SK-N-SH (cell line): ENCODE measurements at regions not wholly inside any gene's neighbourhood (a gene's known extent, or its start where the extent isn't known, plus 50 kb on each side); places are given as distances from the start of the nearest gene placed in this dataset.
"Not testable (repeated sequence)": the region's sequence is repeated elsewhere in the genome, so short reads cannot be mapped to it uniquely, and the experiment has no call there.

Experiments used
- CTCF ChIA-PET: fragments of 300-600, 350-600 bp; formaldehyde crosslinking; extraction: SDS; loops from one replicate; lab custom pipeline; 2021; lab: Yijun Ruan, JAX
- POLR2A ChIA-PET: fragments of 350-600 bp; sonication (Branson Sonifier 250); formaldehyde crosslinking; extraction: SDS; loops from one replicate; lab custom pipeline; 2020; ENCODE audit warnings: antibody characterized with exemption, inconsistent platforms; lab: Yijun Ruan, JAX
- DNase-seq: peaks from one replicate; pipeline ENCODE4 v3.0.0; 2012
- H2AFZ ChIP-seq: fragments of 200-600 bp; sonication (generic); 2 replicates; pipeline ENCODE4 v1.8.1; 2016; ENCODE audit warnings: antibody characterized with exemption, mild to moderate bottlenecking, low read depth
- H3F3A ChIP-seq: fragments of 200-600 bp; sonication (generic); replicated peaks from 2 replicates; pipeline ENCODE3; 2016; ENCODE audit warnings: antibody characterized with exemption, mild to moderate bottlenecking; ENCODE audit not compliant: insufficient read depth
- H3K27ac ChIP-seq, 2 experiments: fragments of 200-500 bp in 1 of 2; fragments of 200-600 bp in 1 of 2; sonication (Bioruptor generic) in 1 of 2; sonication (generic), shearing (Covaris generic) in 1 of 2; 2 replicates each; pipeline versions ENCODE4 v1.5.1 to v1.6.1; 2014 to 2016; ENCODE audit warnings: low read depth in 2 of 2, inconsistent platforms in 1 of 2, low read length in 1 of 2, mild to moderate bottlenecking in 1 of 2, mixed read lengths in 1 of 2
- H3K27me3 ChIP-seq: fragments of 200-600 bp; sonication (generic), shearing (Covaris generic); 2 replicates; pipeline ENCODE4 v1.6.1; 2016; ENCODE audit warnings: mixed run types; ENCODE audit not compliant: insufficient read depth
- H3K36me3 ChIP-seq, 2 experiments: fragments of 200-500 bp in 1 of 2; fragments of 200-600 bp in 1 of 2; sonication (Bioruptor generic) in 1 of 2; sonication (generic) in 1 of 2; replicated peaks in 1 of 2; 2 replicates each; pipeline versions ENCODE3 to v1.5.1; 2014 to 2016; ENCODE audit warnings: low read length in 1 of 2, mild to moderate bottlenecking in 1 of 2; ENCODE audit not compliant: insufficient read depth in 2 of 2, control insufficient read depth in 1 of 2
- H3K4me1 ChIP-seq, 2 experiments: fragments of 200-500 bp in 1 of 2; fragments of 200-600 bp in 1 of 2; sonication (Bioruptor generic) in 1 of 2; sonication (generic), shearing (Covaris generic) in 1 of 2; 2 replicates each; pipeline versions ENCODE4 v1.5.1 to v1.6.1; 2014 to 2016; ENCODE audit warnings: low read depth in 1 of 2, low read length in 1 of 2, mixed run types in 1 of 2; ENCODE audit not compliant: insufficient read depth in 2 of 2, control insufficient read depth in 1 of 2
- H3K4me2 ChIP-seq: fragments of 200-600 bp; sonication (generic), shearing (Covaris generic); 2 replicates; pipeline ENCODE4 v1.6.1; 2017; ENCODE audit warnings: mixed run types
- H3K4me3 ChIP-seq, 2 experiments: fragments of 200-500 bp in 1 of 2; fragments of 200-600 bp in 1 of 2; sonication (Bioruptor generic) in 1 of 2; sonication (generic), shearing (Covaris generic) in 1 of 2; 2 replicates each; pipeline versions ENCODE4 v1.5.1 to v1.8.1; 2014 to 2016; ENCODE audit warnings: low read depth in 2 of 2, inconsistent platforms in 1 of 2, low read length in 1 of 2, mild to moderate bottlenecking in 1 of 2, mixed read lengths in 1 of 2, moderate library complexity in 1 of 2
- H3K79me2 ChIP-seq: fragments of 200-600 bp; sonication (generic); 2 replicates; pipeline ENCODE4 v1.8.1; 2017; ENCODE audit warnings: mild to moderate bottlenecking; ENCODE audit not compliant: insufficient read depth
- H3K9ac ChIP-seq: fragments of 200-600 bp; sonication (generic); 2 replicates; pipeline ENCODE4 v1.6.1; 2017; ENCODE audit warnings: mixed run types
- H3K9me2 ChIP-seq: fragments of 200-600 bp; sonication (generic); 2 replicates; pipeline ENCODE4 v1.6.1; 2017; ENCODE audit warnings: mixed run types
- H3K9me3 ChIP-seq: fragments of 200-600 bp; sonication (generic); 2 replicates; pipeline ENCODE4 v1.6.1; 2017; ENCODE audit warnings: mixed run types, mild to moderate bottlenecking, moderate library complexity
- H4K20me1 ChIP-seq: fragments of 200-600 bp; sonication (generic); 2 replicates; pipeline ENCODE4 v1.6.1; 2017; ENCODE audit warnings: mild to moderate bottlenecking, mixed run types; ENCODE audit not compliant: insufficient read depth
- CHD2 ChIP-seq: fragments of 150-350 bp; IDR thresholded peaks from 2 replicates; pipeline ENCODE4 v1.6.1; 2018; ENCODE audit warnings: low read length; ENCODE audit not compliant: partially characterized antibody
- CTCF ChIP-seq: fragments of 200-600 bp; sonication (generic); IDR thresholded peaks from 2 replicates; pipeline ENCODE4 v1.6.1; 2017; ENCODE audit warnings: antibody characterized with exemption, mild to moderate bottlenecking, moderate library complexity
- EZH2phosphoT487 ChIP-seq: fragments of 200-600 bp; sonication (generic); IDR thresholded peaks from 2 replicates; pipeline ENCODE4 v1.6.1; 2017; ENCODE audit warnings: low read depth, mixed run types, mild to moderate bottlenecking, antibody characterized with exemption, moderate library complexity, borderline replicate concordance
- IRF3 ChIP-seq: fragments of 150-350 bp; IDR thresholded peaks from 2 replicates; pipeline ENCODE4 v1.6.1; 2016; ENCODE audit warnings: mild to moderate bottlenecking, low read depth, low read length
- JUND ChIP-seq: IDR thresholded peaks from 2 replicates; pipeline ENCODE4 v1.4.0; 2012
- MAX ChIP-seq: IDR thresholded peaks from 2 replicates; pipeline ENCODE4 v1.4.0; 2012; ENCODE audit warnings: low read depth
- RAD21 ChIP-seq: IDR thresholded peaks from 2 replicates; pipeline ENCODE4 v1.6.1; 2012; ENCODE audit warnings: mild to moderate bottlenecking, low read length
- RCOR1 ChIP-seq: fragments of 150-350 bp; IDR thresholded peaks from 2 replicates; pipeline ENCODE4 v1.6.1; 2017; ENCODE audit warnings: antibody characterized with exemption, low read length
- TCF12 ChIP-seq: IDR thresholded peaks from 2 replicates; pipeline ENCODE4 v1.4.0; 2012
- USF2 ChIP-seq: fragments of 150-350 bp; IDR thresholded peaks from 2 replicates; pipeline ENCODE4 v1.6.1; 2017; ENCODE audit warnings: antibody characterized with exemption, low read length, low read depth, borderline replicate concordance
- YY1 ChIP-seq: IDR thresholded peaks from 2 replicates; pipeline ENCODE4 v1.4.0; 2012; ENCODE audit warnings: low read depth, mild to moderate bottlenecking
- WGBS: methylation state at CpG from one replicate; pipeline ENCODE4 v1.1.6; 2017; ENCODE audit warnings: low lambda C conversion rate; 5-methylcytosine and 5-hydroxymethylcytosine counted together

GRCh38 chr17:65293584-65294180 is 156.5 kb downstream of the RGS9 start:
- WGBS: 75% methylated on average over 12 of the region's 12 CpGs
- Histone ChIP-seq H3K79me2 (no peaks in the 10 kb centered on the region), H3K9me2 (no peaks in the 10 kb centered on the region), H3K9me3 (no peaks in the 10 kb centered on the region)
- no peak for TF ChIP-seq MAX
- no peak for TF ChIP-seq YY1
- no peak for TF ChIP-seq EZH2phosphoT487
- TF ChIP-seq JUND: no peak
- TF ChIP-seq IRF3: no peak
- no peak for TF ChIP-seq CTCF
- TF ChIP-seq CHD2: no peak
- no peak for TF ChIP-seq USF2
- TF ChIP-seq TCF12: no peak
- TF ChIP-seq, all 33 proteins: peak for 0
- peaks cover 0 to 2% of the 10 kb centered on the region in 2 experiments; a peak in 1 of 4 replicates for H3K4me1 ChIP-seq
- no peak for DNase-seq
- no peak overlapping the region for H3K9ac ChIP-seq
- no peak overlapping the region; the same call in 1 of the 2 replicates for H3K4me2 ChIP-seq
- H3F3A ChIP-seq: no peaks in the 10 kb centered on the region
- H3K36me3 ChIP-seq: no peaks in the 10 kb centered on the region
- H3K27me3 ChIP-seq: no peaks in the 10 kb centered on the region
- no peaks in the 10 kb centered on the region for H4K20me1 ChIP-seq
- H3K27ac ChIP-seq: no peak overlapping the region
- ChIA-PET CTCF (interaction anchor here (0.8 to 7.7 kb wide), 65 partner anchors 9 to 1390 kb away, joined by 3 to 135 read pairs (median 4); partner anchors contain the start of gene CEP112), POLR2A (no interaction called here)
- no peak overlapping the region for H2AFZ ChIP-seq
- no peak overlapping the region for H3K4me3 ChIP-seq

GRCh38 chr17:65292430-65292829 is 155.3 kb downstream of the RGS9 start:
- peaks cover 0 to 2% of the 10 kb centered on the region in 2 experiments; a peak in 1 of 4 replicates for H3K4me1 ChIP-seq
- POLR2A ChIA-PET: no interaction called here

GRCh38 chr17:65291301-65291700 is 154.1 kb downstream of the RGS9 start:
- H3K36me3 ChIP-seq, H3K9ac ChIP-seq, H3K4me2 ChIP-seq, H3K79me2 ChIP-seq, H3K27me3 ChIP-seq, H3K9me2 ChIP-seq, H3F3A ChIP-seq, POLR2A ChIA-PET, H3K27ac ChIP-seq, H3K4me1 ChIP-seq, H4K20me1 ChIP-seq, H3K4me3 ChIP-seq, H2AFZ ChIP-seq, DNase-seq, H3K9me3 ChIP-seq: not testable (repeated sequence)
- 76% methylated on average over 7 of the region's 7 CpGs for WGBS
- CTCF ChIA-PET: interaction anchor here (1.0 to 7.7 kb wide), 5 partner anchors 13 to 874 kb away, joined by 3 to 135 read pairs (median 4); no protein-coding TSS in a partner anchor

More at GRCh38 chr17:65292430-65292829, 155.3 kb downstream of the RGS9 start:
- Histone ChIP-seq H3K9me3 (no peaks in the 10 kb centered on the region), H3K79me2 (no peaks in the 10 kb centered on the region), H3F3A (no peaks in the 10 kb centered on the region), H3K4me3 (no peak overlapping the region), H2AFZ (no peak overlapping the region), H3K9me2 (no peaks in the 10 kb centered on the region), H4K20me1 (no peaks in the 10 kb centered on the region), H3K27ac (no peak overlapping the region), H3K27me3 (no peaks in the 10 kb centered on the region), H3K36me3 (no peaks in the 10 kb centered on the region), H3K9ac (no peak overlapping the region), H3K4me2 (no peak overlapping the region)
- no peak for TF ChIP-seq RCOR1
- no peak for TF ChIP-seq RAD21
- no peak for TF ChIP-seq MAX
- WGBS: 72% methylated on average over 11 of the region's 11 CpGs
- CTCF ChIA-PET: interaction anchor here (0.6 to 7.7 kb wide), 15 partner anchors 7 to 873 kb away, joined by 3 to 135 read pairs (median 12); no protein-coding TSS in a partner anchor
- DNase-seq: no peak
